ENCODE measurements at regions not wholly inside any gene's neighbourhood (a gene's known extent, or its start where the extent isn't known, plus 50 kb on each side); places are given as distances from the start of the nearest gene placed in this dataset.

DNA sequence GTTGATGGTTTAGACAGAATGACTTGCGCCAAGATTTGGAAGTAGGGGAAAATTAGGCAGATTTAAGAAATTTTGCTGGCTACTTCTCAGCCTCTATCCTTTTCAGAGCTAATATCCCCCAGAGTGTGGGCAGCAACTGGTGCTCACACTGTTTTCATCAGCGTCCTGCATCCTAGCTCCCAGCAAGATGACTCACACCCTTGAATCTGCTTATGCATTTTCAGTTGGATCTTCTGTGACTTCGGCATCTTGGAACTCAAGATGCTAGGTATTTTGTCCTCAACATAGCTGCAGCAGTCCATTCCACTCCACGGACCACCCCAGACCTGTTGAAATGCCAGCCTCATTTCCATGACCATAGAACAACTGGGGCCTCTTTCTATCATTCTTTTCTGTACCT lies 336.1 kb upstream of the NR2F2 start:
- DNase-seq (ENCODE audit: insufficient read length, low spot score) (no peak), FAIRE-seq (no peak)

DNA sequence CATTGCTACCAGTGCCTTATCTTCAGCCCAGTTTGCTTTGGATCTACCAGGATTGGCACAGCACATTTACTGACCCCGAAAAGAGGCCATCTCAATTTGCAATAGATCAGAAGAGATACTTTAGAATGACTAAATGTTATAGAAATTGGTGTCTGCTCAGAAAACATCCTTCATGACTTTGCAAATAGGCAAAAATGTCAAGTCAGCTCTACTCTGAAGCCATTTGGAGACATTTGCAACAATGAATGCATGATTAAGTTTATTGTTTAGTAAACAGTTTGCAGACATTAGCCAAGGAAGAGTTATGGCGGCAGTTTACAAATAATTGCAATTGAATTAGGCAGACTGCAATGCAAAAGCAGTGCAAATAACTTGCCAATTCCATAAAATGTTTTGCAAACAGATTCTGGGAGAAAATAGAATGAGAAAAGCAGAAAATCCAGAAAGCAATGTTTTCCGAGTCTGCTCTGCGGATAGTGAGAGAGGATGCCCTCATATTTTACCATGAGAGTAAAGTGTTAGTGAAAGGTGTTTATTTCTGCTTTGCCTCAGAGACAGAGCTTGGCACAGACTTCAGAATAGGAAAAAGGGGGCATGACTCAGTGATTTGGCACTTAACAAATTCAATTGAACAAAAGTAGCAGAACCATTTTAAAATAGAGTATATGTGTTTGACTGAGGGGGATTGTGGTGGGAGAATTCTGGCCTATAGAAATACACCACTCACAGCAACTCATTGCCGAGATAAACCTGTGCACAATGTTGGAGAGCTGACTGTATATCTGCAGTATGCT lies 334.9 kb upstream of the NR2F2 start:
- FAIRE-seq (no peak), DNase-seq (ENCODE audit: insufficient read length, low spot score) (no peak)

DNA sequence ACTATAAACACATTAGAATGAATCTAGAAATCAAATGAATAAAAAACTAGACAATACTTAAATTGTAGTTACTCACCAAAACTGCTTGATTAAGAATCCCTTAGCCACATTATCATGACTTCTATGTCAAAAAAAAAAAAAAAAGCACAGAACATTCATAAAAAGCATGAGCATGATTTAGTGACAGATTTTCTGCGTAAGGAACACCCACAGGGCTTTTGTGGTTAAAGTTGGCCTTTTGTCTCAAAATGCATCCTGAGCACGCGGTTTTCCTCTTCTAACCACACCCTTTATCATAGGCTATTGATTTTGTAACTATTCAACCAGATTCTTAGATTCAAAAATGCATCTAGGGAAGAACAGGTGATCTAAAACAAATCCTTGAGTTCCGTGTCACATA lies 334.0 kb upstream of the NR2F2 start:
- no peak for FAIRE-seq
- no peak for DNase-seq (ENCODE audit: insufficient read length, low spot score)

DNA sequence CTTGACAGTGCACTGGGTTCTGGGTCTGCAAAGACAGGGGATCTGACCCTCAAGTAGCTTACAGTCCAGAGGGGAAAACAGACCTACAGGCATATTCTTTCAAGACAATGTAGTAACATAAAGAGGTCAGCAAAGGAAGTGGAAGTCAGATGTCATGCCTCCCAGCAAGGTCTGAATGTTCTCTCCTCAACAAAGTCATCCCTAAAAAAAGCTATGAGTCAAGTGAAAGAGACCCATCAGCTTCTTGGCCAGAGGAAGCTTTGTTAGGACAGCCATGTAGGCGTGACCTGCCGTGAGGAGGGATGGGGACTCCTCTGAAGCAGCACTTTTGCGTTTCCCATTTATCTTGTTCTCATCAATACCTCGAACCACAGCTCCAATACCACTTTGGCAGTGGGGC lies 331.6 kb upstream of the NR2F2 start:
- FAIRE-seq (no peak), DNase-seq (ENCODE audit: insufficient read length, low spot score) (no peak)

DNA sequence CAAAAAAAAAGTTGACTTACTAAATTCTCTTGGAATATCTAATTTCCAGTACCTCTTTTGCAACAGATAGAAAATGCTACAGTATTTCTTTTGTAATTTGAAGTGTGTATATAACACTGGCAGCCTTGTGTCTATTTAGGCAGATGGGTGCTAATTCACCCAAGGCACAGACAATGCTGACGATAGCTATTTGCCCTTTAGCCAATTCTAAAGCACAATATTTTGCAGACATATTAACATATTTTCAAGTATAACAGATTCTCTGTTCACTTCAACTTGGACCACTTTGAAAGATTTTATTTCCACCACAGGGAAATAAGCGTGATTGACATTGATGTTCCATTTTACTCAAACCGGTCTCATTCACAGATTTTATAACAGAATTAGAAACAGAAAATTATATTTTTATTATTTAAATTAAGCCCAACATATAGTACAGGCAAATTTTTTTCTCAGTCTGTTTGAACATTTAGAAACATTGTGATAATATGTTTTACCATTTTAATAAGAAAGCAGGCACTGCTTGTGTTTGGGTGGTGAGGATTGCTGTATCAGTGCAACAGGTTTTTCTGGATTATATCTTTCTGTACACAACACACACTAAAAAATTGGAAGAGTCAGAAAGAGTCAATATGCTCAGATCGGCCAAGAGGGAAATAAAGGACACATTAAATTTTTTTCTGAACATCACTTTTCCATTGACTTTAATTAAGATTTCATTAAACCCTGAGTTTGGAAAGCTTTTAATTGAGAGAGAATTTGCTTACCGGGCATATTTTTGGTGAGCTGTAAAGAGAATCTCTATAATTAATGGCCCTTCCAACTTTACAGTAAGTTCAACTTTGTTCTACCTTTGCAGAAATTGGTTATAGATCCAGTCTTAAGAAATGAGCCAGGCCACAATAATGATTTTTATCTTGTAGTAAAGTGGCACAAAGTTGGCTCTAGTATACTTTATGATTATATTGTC lies 327.3 kb upstream of the NR2F2 start:
- DNase-seq (ENCODE audit: insufficient read length, low spot score) (no peak), FAIRE-seq (no peak)

DNA sequence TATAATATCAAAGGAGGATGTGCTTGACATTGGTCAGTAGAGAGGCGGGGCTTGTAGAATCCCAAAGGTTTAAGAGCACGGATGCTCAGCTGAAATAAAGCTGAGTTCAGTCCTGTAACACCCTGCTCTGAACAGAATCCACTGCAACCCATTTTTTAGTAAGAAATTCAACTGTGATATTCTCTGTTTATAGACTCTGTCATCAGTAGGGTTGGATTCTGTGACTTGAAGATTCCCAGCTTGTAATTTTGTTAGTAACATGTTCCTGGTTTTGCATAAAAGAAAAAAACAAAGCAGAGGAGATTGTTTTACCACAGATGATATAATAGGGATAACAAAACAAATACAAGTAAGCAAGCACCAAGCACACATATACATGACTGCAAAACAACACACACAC lies 324.6 kb upstream of the NR2F2 start:
- FAIRE-seq = no peak
- no peak for DNase-seq (ENCODE audit: insufficient read length, low spot score)

DNA sequence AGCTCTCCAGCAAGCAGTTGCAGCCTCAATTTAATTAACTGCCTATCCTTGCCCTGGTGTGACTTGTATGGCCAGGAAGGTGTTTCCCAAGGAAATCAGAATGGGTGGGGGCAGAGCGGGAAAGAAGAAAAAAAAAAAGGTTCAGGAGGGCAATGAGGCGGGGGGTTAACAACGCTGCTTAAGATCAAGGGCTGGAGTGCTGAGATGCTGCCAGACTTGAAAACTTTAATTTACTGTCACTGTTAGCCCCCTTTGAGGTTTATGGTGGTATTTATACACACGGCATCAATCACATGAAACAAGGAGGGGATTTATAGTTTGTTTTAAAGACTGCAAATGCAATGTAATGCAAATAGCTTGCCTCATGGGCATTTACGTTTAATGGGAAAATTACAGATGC lies 319.4 kb upstream of the NR2F2 start:
- DNase-seq (ENCODE audit: insufficient read length, low spot score) = no peak

DNA sequence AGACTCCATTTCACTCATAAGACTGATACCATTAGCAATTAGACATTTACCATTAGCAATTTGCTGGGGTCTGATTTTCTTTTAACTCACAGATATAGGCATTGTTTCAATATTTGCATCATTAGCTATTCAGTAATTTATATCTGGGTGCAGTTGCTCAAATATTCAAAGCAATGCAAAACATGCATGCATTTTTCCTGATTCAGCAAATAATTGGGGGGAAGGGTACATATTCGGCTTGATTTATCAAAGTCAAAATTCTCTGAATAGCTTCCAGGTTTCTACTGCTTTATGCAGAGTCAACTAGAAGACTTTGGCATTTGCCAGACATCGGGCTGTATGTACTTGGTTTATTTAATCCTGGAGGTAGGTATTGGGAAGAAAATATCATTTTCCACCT lies 315.6 kb upstream of the NR2F2 start:
- DNase-seq (ENCODE audit: insufficient read length, low spot score) = no peak
- FAIRE-seq = no peak

More for the DNA sequence above, 319.4 kb upstream of the NR2F2 start:
- no peak for FAIRE-seq

DNA sequence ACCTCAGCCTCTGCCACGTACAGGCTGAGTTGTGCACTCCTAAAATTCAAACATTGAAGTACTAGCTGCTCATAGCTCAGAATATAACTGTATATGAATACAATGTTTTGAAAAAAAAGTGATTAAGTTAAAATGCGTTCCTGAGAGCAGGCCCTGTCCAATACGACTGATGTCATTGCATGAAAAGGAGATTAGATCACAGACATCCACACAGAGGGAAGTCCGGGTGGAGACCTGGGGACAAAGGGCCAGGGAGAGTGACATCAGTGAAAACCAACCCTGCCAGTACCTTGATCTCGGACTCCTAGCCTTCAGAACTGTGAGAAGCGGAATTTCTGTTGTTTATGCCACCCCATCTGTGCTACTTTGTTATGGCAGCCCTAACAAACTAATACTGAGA lies 311.4 kb upstream of the NR2F2 start:
- no peak for FAIRE-seq
- DNase-seq (ENCODE audit: insufficient read length, low spot score) = no peak

DNA sequence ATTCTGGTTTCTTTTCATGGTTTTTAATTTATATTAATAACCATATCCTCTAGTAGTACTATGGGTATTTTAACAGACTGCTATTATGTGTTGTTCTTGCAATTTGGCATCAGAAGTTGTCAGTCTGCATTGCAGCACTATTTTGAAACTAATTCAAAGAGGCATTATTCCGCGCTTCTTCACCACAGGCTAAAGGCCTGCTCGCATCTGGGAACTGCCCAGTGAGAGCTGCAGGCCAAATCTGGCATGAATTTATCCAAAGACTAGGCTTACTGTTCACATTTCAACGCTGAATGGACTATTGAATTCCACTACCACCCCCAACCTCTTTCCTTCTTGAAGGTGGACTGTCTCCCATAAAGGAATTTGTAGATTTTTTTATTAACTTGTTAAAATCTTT lies 310.4 kb upstream of the NR2F2 start:
- FAIRE-seq (no peak), DNase-seq (ENCODE audit: insufficient read length, low spot score) (no peak)

DNA sequence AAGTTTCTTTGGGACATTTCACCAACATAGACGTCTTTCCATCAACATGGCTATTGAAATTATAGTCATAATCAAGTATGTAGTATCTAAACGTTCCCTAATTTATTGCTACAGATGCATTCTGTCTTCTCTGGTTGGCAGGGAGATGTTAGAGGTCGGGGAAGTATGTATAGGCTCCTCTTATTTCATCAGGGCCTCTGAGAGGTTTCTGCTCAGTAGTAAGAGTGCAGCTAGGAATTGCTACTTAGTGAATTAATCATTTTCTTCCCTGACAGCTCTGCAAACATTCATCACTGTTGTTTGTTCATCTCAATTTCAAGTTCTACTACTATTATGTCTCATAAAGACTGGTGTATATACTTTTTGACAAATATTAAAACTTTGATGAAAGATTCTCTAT lies 309.7 kb upstream of the NR2F2 start:
- FAIRE-seq = no peak

DNA sequence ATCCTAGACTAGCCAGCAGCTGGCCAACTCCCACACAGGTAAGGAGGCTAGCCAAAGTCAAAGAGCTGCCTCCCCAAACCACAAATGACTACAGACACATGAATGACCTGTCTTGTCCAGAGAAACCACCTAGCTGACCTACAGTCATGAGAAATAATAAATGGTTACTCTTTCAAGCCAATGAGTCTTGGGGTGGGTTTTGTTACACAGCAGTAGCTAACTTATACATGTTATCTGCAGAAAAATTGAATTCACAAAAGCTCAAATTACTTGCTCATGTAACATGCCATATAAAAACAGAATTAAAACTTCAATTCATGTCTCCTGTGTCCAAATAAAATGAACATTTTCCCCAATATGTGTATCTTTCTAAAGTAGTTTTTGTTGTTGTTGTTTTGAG lies 307.4 kb upstream of the NR2F2 start:
- FAIRE-seq (no peak), DNase-seq (ENCODE audit: insufficient read length, low spot score) (no peak)

More for the DNA sequence above, 309.7 kb upstream of the NR2F2 start:
- DNase-seq (ENCODE audit: insufficient read length, low spot score) = no peak

DNA sequence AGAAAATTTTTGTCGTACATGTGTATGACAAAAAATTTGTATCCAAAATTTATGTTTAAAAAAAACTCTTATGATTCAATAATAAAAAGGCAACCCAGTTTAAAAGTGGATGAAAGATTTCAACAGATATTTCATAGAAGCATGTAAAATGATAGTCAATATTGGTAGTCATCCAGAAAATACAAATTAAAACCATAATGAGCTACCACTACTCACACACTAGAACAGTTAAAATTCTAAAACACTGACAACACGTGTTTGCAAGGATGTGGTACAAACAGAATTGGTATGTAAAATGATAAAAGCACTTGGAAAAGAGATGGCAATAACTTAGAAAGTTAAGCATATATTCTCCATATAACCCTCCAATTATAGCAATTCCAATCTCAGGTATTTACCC lies 303.0 kb upstream of the NR2F2 start:
- DNase-seq (ENCODE audit: insufficient read length, low spot score) (no peak), FAIRE-seq (no peak)

DNA sequence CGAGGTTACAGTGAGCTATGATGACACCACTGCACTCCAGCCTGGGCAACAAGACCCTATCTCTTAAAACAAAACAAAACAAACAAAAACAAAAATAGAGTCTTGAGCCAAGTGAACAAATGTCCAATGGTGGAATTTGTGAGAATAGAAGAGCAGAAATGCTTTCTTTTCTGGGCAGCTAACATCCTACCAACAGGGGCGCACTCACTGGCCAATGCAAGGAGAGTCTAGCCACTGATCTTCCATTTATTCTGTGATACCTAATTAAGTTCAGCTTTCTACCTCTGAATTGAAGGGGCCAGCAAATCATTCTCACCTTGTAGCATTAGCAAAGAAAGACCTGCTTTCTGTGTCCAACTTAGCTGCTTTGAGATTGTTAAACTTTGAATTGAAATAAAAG lies 301.9 kb upstream of the NR2F2 start:
- DNase-seq (ENCODE audit: insufficient read length, low spot score) (no peak), FAIRE-seq (no peak)

DNA sequence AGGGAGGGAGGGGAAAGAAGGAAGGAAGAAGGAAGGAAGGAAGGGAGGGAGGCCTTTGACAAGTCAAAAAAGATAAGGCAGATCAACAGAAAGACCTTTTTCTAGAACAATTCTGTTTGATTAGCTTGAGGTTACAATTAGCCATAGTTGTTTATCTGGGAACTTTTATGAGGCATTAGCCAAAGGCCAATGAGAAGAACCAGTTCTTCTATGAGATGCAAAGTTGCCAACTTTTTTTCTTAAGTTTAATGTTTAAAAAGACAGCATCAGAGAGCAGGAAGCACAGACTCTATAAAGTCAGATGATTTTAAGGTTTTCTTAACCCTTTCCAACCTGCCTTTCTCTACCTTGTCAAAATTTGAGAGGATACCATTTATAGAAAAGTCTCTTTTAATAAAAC lies 301.3 kb upstream of the NR2F2 start:
- DNase-seq (ENCODE audit: insufficient read length, low spot score) = no peak
- no peak for FAIRE-seq

DNA sequence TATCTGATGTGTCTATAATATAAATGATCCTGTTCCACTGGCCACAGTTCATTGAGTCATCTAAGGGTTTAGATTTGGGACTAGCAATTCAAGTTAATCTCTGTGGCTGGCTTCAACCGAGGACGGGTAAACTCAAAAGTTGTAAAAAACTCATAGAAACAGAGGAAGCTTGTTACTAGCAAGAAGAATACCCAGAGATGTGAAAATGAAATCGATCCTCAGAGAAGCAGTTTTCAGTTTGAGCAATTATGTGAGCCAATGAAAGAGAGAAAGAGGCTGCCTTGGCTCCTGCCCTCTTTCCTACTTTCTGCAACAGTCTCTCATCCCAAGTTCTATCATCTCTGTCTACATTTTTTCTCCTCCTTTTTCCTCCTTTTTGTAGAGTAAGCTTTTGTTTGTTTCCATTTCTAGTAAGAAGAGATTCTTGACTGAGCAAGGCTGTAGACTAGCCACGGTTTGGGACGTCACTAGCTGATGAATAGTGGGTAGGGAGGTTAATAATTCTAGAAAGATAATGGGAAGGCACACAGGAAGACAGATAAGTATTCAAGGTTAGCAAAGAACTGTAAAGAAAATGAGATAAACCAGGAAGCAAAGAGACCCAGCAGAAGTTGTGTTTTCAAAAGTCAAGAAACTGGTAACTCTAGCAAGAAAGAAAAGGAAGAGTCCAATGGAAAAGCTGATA lies 298.9 kb upstream of the NR2F2 start:
- FAIRE-seq (no peak), DNase-seq (ENCODE audit: insufficient read length, low spot score) (no peak)

DNA sequence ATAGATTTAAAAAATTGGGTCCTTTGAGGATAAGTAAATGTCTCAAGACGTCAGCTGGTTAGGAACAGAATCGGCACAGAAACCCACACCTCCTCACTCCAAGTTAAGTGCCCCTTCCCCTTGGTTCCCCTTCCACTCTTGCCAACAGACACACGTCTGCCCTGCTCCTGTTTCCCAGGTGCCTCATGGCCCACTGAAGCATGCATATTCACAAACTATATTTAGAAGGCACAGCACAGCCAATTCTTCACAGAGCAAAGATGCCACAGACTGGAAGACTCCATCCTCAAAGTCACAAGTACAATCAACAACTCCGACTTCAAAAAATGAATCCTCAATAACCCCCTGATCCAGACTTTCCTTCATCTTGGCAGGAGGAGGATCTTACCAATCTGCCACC lies 295.4 kb upstream of the NR2F2 start:
- DNase-seq (ENCODE audit: insufficient read length, low spot score) = no peak
- FAIRE-seq = no peak

DNA sequence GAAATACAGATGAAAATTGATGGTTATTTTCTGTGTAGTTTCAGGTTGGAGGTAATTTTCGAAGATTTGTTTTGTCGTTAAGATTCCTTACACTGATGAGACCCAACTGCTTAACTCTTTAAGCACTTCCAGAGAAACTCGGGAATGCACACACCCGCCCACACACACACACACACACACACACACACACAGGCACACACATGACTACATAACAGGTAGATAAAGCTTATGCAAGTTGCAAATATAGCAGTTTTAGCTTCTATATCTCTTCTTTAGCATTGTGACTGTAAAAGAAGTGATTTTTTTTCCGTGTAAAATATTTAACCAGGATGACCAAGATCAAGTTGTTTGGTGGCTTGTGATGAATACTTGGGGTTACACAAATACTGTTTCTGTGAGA lies 294.9 kb upstream of the NR2F2 start:
- DNase-seq (ENCODE audit: insufficient read length, low spot score) = no peak
- FAIRE-seq = no peak

DNA sequence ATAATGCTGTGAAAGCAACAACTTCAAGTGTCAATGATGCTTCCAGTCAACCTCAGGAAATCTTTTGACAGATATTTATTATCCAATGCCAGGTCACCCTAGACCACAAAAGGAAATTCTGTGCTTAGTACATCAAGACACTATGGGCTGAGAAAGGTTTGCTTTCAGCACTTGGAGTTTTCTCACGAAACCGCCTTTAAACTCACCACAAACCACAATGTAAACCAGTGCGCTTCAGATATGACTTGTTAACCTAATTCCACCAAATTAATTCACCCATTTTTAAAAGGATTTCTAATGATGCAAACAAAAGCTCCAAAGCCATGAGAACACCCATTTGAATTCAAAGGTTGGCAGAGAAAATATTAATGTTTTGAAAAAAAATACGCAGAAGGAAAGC lies 292.9 kb upstream of the NR2F2 start:
- no peak for DNase-seq (ENCODE audit: insufficient read length, low spot score)
- no peak for FAIRE-seq

DNA sequence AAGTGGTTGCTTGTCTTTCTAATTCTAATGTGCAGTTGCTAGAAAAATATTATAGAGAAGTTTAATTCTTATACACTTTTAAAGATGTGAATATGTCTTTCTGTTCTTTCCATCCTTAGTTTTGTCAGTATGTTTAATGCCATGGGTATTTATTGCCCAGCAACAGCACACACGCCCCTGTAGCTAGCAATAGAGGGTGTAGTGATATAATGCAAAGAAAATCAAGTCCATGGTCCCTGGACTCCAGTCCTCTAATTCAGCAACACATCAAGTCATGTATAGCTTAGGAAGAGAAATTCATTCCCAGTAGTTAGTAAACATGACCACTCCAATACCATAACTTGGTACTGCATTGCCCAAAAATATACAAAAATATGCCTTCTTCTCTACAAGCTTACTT lies 292.4 kb upstream of the NR2F2 start:
- no peak for FAIRE-seq
- no peak for DNase-seq (ENCODE audit: insufficient read length, low spot score)

DNA sequence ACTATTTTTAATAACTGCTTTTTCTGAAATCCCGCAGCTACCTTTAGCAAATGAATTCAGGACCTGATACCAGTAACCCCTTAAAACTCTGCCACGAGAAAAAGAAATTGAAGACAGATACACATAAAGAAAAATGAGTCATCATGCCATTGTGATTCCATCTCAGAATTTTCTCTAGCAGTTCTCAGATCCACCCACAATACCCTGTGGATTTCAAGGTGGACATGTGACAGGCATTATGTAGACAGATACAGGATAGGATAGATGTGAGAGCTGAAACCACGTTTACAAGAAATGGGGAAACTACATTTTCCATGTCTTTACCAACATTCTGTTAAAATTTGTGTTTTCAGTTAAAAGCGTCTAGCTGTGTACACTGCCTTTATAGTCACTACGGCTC lies 291.9 kb upstream of the NR2F2 start:
- FAIRE-seq (no peak), DNase-seq (ENCODE audit: insufficient read length, low spot score) (no peak)
